Upper lobe of left lung (tissue), 6 donors: ENCODE measurements at regions not wholly inside any gene's neighbourhood (a gene's known extent, or its start where the extent isn't known, plus 50 kb on each side); places are given as distances from the start of the nearest gene placed in this dataset.

ENCODE experiments used
- ATAC-seq, 2 donors: fragments of 200-7000 bp; cut with Tn5 transposase; one replicate each; pipeline ENCODE4 v1.9.1; 2022; ENCODE audit warnings: mild to moderate bottlenecking in 2 of 2, moderate library complexity in 2 of 2; ENCODE audit not compliant: low FRiP score in 2 of 2
- DNase-seq, 2 donors: peaks; one replicate each; pipeline ENCODE4 v3.0.0-alpha.2; 2019 to 2020
- H3K27ac ChIP-seq, 4 donors: fragments of 200-600 bp; sonication (generic); one replicate each; pipeline ENCODE4 v1.5.1; 2016 to 2019
- H3K27me3 ChIP-seq, 4 donors: fragments of 200-600 bp; sonication (generic); one replicate each; pipeline ENCODE4 v1.5.1; 2017 to 2019
- H3K36me3 ChIP-seq, 4 donors: fragments of 200-600 bp; sonication (generic); one replicate each; pipeline ENCODE4 v1.5.1; 2016 to 2019
- H3K4me1 ChIP-seq, 4 donors: fragments of 200-600 bp; sonication (generic); one replicate each; pipeline ENCODE4 v1.5.1; 2018 to 2019
- H3K4me3 ChIP-seq, 4 donors: fragments of 200-600 bp; sonication (generic); one replicate each; pipeline ENCODE4 v1.5.1; 2017 to 2019; ENCODE audit warnings: mild to moderate bottlenecking in 2 of 4, moderate library complexity in 1 of 4
- H3K9me3 ChIP-seq, 4 donors: fragments of 200-600 bp; sonication (generic); one replicate each; pipeline ENCODE4 v1.5.1; 2018 to 2019
- CTCF ChIP-seq, 6 experiments: fragments of 450-650 bp in 4 of 6; fragments of 200-600 bp in 2 of 6; sonication (generic) in 2 of 6; IDR thresholded peaks; one replicate each; pipeline ENCODE4 v1.5.1; 2016 to 2019; ENCODE audit warnings: antibody characterized with exemption in 6 of 6
- EP300 ChIP-seq, 4 donors: sonication (generic); formaldehyde crosslinking; IDR thresholded peaks; one replicate each; pipeline ENCODE4 v1.5.1; 2017; ENCODE audit warnings: antibody characterized with exemption in 4 of 4, control low read depth in 2 of 4
- POLR2A ChIP-seq, 4 donors: fragments of 450-650 bp; IDR thresholded peaks; one replicate each; pipeline ENCODE4 v1.5.1; 2016 to 2017; ENCODE audit warnings: antibody characterized with exemption in 4 of 4, mild to moderate bottlenecking in 2 of 4
- POLR2AphosphoS5 ChIP-seq, 2 donors: sonication (generic); formaldehyde crosslinking; IDR thresholded peaks; one replicate each; pipeline ENCODE4 v1.5.1; 2017; ENCODE audit warnings: antibody characterized with exemption in 2 of 2
- WGBS, 2 donors: methylation state at CpG; one replicate each; pipeline ENCODE4 v1.1.5; 2017 to 2018; 5-methylcytosine and 5-hydroxymethylcytosine counted together
- donor health status: DM: no; HTN: no; CAD: no; lungs with moderate emphysema.
- donor health status: DM: no; HTN: yes; CAD: no; lungs with severe emphysema.

GRCh38 chr1:178643349-178643748 is 81.7 kb upstream of the RALGPS2 start:
- H3K36me3 ChIP-seq = no peaks in the 10 kb centered on the region
- no peaks in the 10 kb centered on the region for H3K4me1 ChIP-seq
- no peaks in the 10 kb centered on the region for H3K9me3 ChIP-seq
- no peaks in the 10 kb centered on the region for H3K27me3 ChIP-seq
- ATAC-seq (no peak), DNase-seq (no peak)
- H3K4me3 ChIP-seq = no peak overlapping the region
- 91 to 92% methylated on average over 4 of the region's 4 CpGs for WGBS, 2 donors
- TF ChIP-seq POLR2AphosphoS5 (IDR thresholded peaks at IDR 0.05) (no peak), CTCF (IDR thresholded peaks at IDR 0.05) (no peak), POLR2A (IDR thresholded peaks at IDR 0.05) (no peak), EP300 (IDR thresholded peaks at IDR 0.05) (no peak)
- H3K27ac ChIP-seq = no peak overlapping the region

GRCh38 chr1:178643831-178644230 is 81.2 kb upstream of the RALGPS2 start:
- H3K27ac ChIP-seq = no peak overlapping the region
- TF ChIP-seq CTCF (IDR thresholded peaks at IDR 0.05) = no peak
- no peak for TF ChIP-seq POLR2A (IDR thresholded peaks at IDR 0.05)
- TF ChIP-seq POLR2AphosphoS5 (IDR thresholded peaks at IDR 0.05) = no peak
- no peak for TF ChIP-seq EP300 (IDR thresholded peaks at IDR 0.05)
- H3K27me3 ChIP-seq = no peaks in the 10 kb centered on the region
- ATAC-seq (no peak), DNase-seq (no peak)
- H3K9me3 ChIP-seq = no peaks in the 10 kb centered on the region
- H3K36me3 ChIP-seq = no peaks in the 10 kb centered on the region
- 86 to 95% methylated on average over 6 of the region's 6 CpGs for WGBS, 2 donors
- no peaks in the 10 kb centered on the region for H3K4me1 ChIP-seq
- H3K4me3 ChIP-seq = no peak overlapping the region

GRCh38 chr1:178644308-178645120 is 80.5 kb upstream of the RALGPS2 start:
- H3K27ac ChIP-seq = no peak overlapping the region
- ATAC-seq = no peak
- no peaks in the 10 kb centered on the region for H3K9me3 ChIP-seq
- WGBS, 2 donors = 31% methylated on average over 4 of the region's 4 CpGs
- no peaks in the 10 kb centered on the region for H3K4me1 ChIP-seq
- H3K4me3 ChIP-seq = no peak overlapping the region
- no peak for TF ChIP-seq POLR2A (IDR thresholded peaks at IDR 0.05)
- TF ChIP-seq CTCF (IDR thresholded peaks at IDR 0.05) = no peak
- TF ChIP-seq POLR2AphosphoS5 (IDR thresholded peaks at IDR 0.05) = no peak
- no peak for TF ChIP-seq EP300 (IDR thresholded peaks at IDR 0.05)
- no peaks in the 10 kb centered on the region for H3K27me3 ChIP-seq
- no peaks in the 10 kb centered on the region for H3K36me3 ChIP-seq
- DNase-seq = no peak

- no peak for DNase-seq
- Histone ChIP-seq H3K4me1 (no peaks in the 10 kb centered on the region), H3K9me3 (no peaks in the 10 kb centered on the region), H3K27ac (no peak overlapping the region), H3K27me3 (no peaks in the 10 kb centered on the region), H3K4me3 (no peak overlapping the region), H3K36me3 (no peaks in the 10 kb centered on the region)
- no peak for TF ChIP-seq CTCF (IDR thresholded peaks at IDR 0.05)
- no peak for TF ChIP-seq EP300 (IDR thresholded peaks at IDR 0.05)
- TF ChIP-seq POLR2AphosphoS5 (IDR thresholded peaks at IDR 0.05) = no peak
- TF ChIP-seq POLR2A (IDR thresholded peaks at IDR 0.05) = no peak
- WGBS, 2 donors = 70 to 71% methylated on average over 5 of the region's 5 CpGs
- ATAC-seq = no peak
Observed at GRCh38 chr1:178645157-178645807, 79.8 kb upstream of the RALGPS2 start.
